ENCODE measurements at regions not wholly inside any gene's neighbourhood (a gene's known extent, or its start where the extent isn't known, plus 50 kb on each side); places are given as distances from the start of the nearest gene placed in this dataset.
"Not testable (repeated sequence)": the region's sequence is repeated elsewhere in the genome, so short reads cannot be mapped to it uniquely, and the experiment has no call there.

GRCh38 chr10:4902571-4903011, 60.6 kb upstream of the AKR1C1 start:
- Histone ChIP-seq H2AFZ (peak overlapping the region; percentile 83), H3K79me2 (replicated peaks; ENCODE audit: insufficient read depth) (no peaks in the 10 kb centered on the region), H3K27me3 (ENCODE audit: insufficient read depth) (no peaks in the 10 kb centered on the region), H3F3A (replicated peaks; ENCODE audit: low read depth) (no peaks in the 10 kb centered on the region), H3K9me2 (ENCODE audit: insufficient read depth) (no peaks in the 10 kb centered on the region), H3K36me3 (ENCODE audit: insufficient read depth) (no peaks in the 10 kb centered on the region), H3K4me3 (no peak overlapping the region), H3K4me1 (ENCODE audit: insufficient read depth) (no peaks in the 10 kb centered on the region), H3K27ac (ENCODE audit: low read depth) (no peak overlapping the region), H3K4me2 (no peak overlapping the region), H4K20me1 (replicated peaks; ENCODE audit: insufficient read depth) (no peaks in the 10 kb centered on the region)
- Mint-ChIP-seq H3K4me1 (no peaks in the 10 kb centered on the region), H3K27me3 (ENCODE audit: insufficient read depth, low read depth, poor library complexity) (no peaks in the 10 kb centered on the region), H3K4me3 (no peak overlapping the region), H3K27ac (no peak overlapping the region), H3K9me3 (no peaks in the 10 kb centered on the region), H3K36me3 (ENCODE audit: low read depth) (no peaks in the 10 kb centered on the region)
- no peak for DNase-seq (ENCODE audit: low spot score)
- no peak for ATAC-seq
- TF ChIP-seq, protein P1, sequence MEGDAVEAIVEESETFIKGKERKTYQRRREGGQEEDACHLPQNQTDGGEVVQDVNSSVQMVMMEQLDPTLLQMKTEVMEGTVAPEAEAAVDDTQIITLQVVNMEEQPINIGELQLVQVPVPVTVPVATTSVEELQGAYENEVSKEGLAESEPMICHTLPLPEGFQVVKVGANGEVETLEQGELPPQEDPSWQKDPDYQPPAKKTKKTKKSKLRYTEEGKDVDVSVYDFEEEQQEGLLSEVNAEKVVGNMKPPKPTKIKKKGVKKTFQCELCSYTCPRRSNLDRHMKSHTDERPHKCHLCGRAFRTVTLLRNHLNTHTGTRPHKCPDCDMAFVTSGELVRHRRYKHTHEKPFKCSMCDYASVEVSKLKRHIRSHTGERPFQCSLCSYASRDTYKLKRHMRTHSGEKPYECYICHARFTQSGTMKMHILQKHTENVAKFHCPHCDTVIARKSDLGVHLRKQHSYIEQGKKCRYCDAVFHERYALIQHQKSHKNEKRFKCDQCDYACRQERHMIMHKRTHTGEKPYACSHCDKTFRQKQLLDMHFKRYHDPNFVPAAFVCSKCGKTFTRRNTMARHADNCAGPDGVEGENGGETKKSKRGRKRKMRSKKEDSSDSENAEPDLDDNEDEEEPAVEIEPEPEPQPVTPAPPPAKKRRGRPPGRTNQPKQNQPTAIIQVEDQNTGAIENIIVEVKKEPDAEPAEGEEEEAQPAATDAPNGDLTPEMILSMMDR (conservative IDR thresholded peaks at IDR 0.05; ENCODE audit: low read depth in 2 of 2): no peak
- TF ChIP-seq POLR2AphosphoS5 (IDR thresholded peaks at IDR 0.05; ENCODE audit: low read depth): no peak
- TF ChIP-seq, protein P2, sequence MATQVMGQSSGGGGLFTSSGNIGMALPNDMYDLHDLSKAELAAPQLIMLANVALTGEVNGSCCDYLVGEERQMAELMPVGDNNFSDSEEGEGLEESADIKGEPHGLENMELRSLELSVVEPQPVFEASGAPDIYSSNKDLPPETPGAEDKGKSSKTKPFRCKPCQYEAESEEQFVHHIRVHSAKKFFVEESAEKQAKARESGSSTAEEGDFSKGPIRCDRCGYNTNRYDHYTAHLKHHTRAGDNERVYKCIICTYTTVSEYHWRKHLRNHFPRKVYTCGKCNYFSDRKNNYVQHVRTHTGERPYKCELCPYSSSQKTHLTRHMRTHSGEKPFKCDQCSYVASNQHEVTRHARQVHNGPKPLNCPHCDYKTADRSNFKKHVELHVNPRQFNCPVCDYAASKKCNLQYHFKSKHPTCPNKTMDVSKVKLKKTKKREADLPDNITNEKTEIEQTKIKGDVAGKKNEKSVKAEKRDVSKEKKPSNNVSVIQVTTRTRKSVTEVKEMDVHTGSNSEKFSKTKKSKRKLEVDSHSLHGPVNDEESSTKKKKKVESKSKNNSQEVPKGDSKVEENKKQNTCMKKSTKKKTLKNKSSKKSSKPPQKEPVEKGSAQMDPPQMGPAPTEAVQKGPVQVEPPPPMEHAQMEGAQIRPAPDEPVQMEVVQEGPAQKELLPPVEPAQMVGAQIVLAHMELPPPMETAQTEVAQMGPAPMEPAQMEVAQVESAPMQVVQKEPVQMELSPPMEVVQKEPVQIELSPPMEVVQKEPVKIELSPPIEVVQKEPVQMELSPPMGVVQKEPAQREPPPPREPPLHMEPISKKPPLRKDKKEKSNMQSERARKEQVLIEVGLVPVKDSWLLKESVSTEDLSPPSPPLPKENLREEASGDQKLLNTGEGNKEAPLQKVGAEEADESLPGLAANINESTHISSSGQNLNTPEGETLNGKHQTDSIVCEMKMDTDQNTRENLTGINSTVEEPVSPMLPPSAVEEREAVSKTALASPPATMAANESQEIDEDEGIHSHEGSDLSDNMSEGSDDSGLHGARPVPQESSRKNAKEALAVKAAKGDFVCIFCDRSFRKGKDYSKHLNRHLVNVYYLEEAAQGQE (IDR thresholded peaks at IDR 0.05; ENCODE audit: unreplicated experiment): no peak
- TF ChIP-seq ZNF462 (CRISPR knock-in tag; IDR thresholded peaks at IDR 0.05): no peak
- no peak for TF ChIP-seq EZH2phosphoT487 (IDR thresholded peaks at IDR 0.05; ENCODE audit: unreplicated experiment)

DNA sequence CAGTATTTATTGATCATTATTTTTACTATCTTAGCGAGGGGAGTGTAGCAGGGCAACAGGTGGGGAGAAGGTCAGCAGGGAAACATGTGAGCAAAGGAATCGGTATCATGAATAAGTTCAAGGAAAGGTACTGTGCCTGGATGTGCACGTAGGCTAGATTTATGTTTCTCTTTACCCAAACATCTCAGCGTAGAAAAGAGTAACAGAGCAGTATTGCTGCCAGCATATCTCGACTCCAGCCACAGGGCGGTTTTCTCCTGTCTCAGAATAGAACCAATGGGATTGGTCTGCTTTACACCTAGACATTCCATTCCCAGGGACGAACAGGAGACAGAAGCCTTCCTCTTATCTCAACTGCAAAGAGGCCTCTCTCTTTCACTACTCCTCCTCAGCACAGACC, 60.1 kb upstream of the AKR1C1 start:
- H3K27ac Mint-ChIP-seq; H3K4me2 ChIP-seq; H3K9me3 Mint-ChIP-seq; H3K27ac ChIP-seq (ENCODE audit: low read depth); H3K4me3 Mint-ChIP-seq; H3K9me2 ChIP-seq (ENCODE audit: insufficient read depth); H3K36me3 ChIP-seq (ENCODE audit: insufficient read depth); H4K20me1 ChIP-seq (replicated peaks; ENCODE audit: insufficient read depth); H3K4me3 ChIP-seq; H3K36me3 Mint-ChIP-seq (ENCODE audit: low read depth); H3K4me1 ChIP-seq (ENCODE audit: insufficient read depth); H3K4me1 Mint-ChIP-seq; ATAC-seq; H3F3A ChIP-seq (replicated peaks; ENCODE audit: low read depth); H3K27me3 ChIP-seq (ENCODE audit: insufficient read depth); H3K27me3 Mint-ChIP-seq (ENCODE audit: insufficient read depth, low read depth, poor library complexity); H3K79me2 ChIP-seq (replicated peaks; ENCODE audit: insufficient read depth): not testable (repeated sequence)
- peak; percentile 28 for DNase-seq (ENCODE audit: low spot score)
- peak overlapping the region; percentile 83 for H2AFZ ChIP-seq

DNA sequence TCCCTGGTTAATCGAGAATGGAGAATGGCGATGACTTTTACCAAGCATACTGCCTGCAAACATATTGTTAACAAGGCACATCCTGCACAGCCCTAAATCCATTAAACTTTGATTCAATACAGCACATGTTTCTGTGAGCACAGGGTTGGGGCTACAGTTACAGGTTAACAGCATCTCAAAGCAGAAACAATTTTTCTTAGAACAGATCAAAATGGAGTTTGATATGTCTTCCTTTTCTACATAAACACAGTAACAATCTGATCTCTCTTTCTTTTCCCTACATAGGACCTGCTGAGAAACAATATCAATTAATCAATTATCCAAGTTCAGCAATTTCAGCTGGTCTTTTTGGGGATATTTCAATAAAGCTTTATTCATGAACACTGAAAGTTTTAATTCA, 59.5 kb upstream of the AKR1C1 start:
- not testable (repeated sequence) for H3K27me3 ChIP-seq (ENCODE audit: insufficient read depth); H3K36me3 Mint-ChIP-seq (ENCODE audit: low read depth); H3K27ac Mint-ChIP-seq; H3K9me2 ChIP-seq (ENCODE audit: insufficient read depth); H3K4me1 Mint-ChIP-seq; H3K79me2 ChIP-seq (replicated peaks; ENCODE audit: insufficient read depth); H3K27me3 Mint-ChIP-seq (ENCODE audit: insufficient read depth, low read depth, poor library complexity); H3K36me3 ChIP-seq (ENCODE audit: insufficient read depth); H2AFZ ChIP-seq; H3K4me3 Mint-ChIP-seq; ATAC-seq; H3K27ac ChIP-seq (ENCODE audit: low read depth); H4K20me1 ChIP-seq (replicated peaks; ENCODE audit: insufficient read depth); DNase-seq (ENCODE audit: low spot score); H3F3A ChIP-seq (replicated peaks; ENCODE audit: low read depth); H3K4me2 ChIP-seq; H3K4me3 ChIP-seq; H3K9me3 Mint-ChIP-seq; H3K4me1 ChIP-seq (ENCODE audit: insufficient read depth)

Measured in GM23338 (cell line).